Upper lobe of right lung (tissue), 1 donor: ENCODE measurements at regions not wholly inside any gene's neighbourhood (a gene's known extent, or its start where the extent isn't known, plus 50 kb on each side); places are given as distances from the start of the nearest gene placed in this dataset.

Experiments used
- ATAC-seq: fragments of 200-7000 bp; cut with Tn5 transposase; one replicate; pipeline ENCODE4 v1.9.1; 2020; ENCODE audit warnings: mild to moderate bottlenecking, moderate library complexity
- DNase-seq: peaks from one replicate; pipeline ENCODE4 v3.0.0-alpha.2; 2020
- H3K27ac ChIP-seq: fragments of 200-600 bp; one replicate; pipeline ENCODE4 v1.8.0; 2022
- H3K27me3 ChIP-seq: fragments of 200-600 bp; one replicate; pipeline ENCODE4 v1.8.0; 2022; ENCODE audit warnings: mild to moderate bottlenecking
- H3K36me3 ChIP-seq: fragments of 200-600 bp; one replicate; pipeline ENCODE4 v1.8.0; 2022
- H3K4me1 ChIP-seq: fragments of 200-600 bp; one replicate; pipeline ENCODE4 v1.8.0; 2022
- H3K4me3 ChIP-seq: fragments of 200-600 bp; one replicate; pipeline ENCODE4 v1.8.0; 2022; ENCODE audit warnings: mild to moderate bottlenecking
- H3K9me3 ChIP-seq: fragments of 200-600 bp; one replicate; pipeline ENCODE4 v1.8.0; 2022
- CTCF ChIP-seq: fragments of 200-600 bp; IDR thresholded peaks from one replicate; pipeline ENCODE4 v1.8.0; 2022; ENCODE audit warnings: antibody characterized with exemption
- intact Hi-C: fragments of 100-400 bp; cut with DNase I; formaldehyde crosslinking; loops from one replicate; pipeline ENCODE4 v1.11.0; 2022
- donor health status: DM: no; HTN: yes; CAD: no; lungs with severe emphysema.

GRCh38 chr17:73909186-73909585 lies 264.9 kb upstream of the SDK2 start:
- no peak for TF ChIP-seq CTCF
- no peaks in the 10 kb centered on the region for H3K36me3 ChIP-seq
- DNase-seq = no peak
- no peak overlapping the region for H3K4me3 ChIP-seq
- no peak overlapping the region for H3K27ac ChIP-seq
- ATAC-seq = no peak
- H3K27me3 ChIP-seq = peaks cover 14% of the 10 kb centered on the region
- intact Hi-C loops = no loop called here
- no peaks in the 10 kb centered on the region for H3K9me3 ChIP-seq
- H3K4me1 ChIP-seq = no peaks in the 10 kb centered on the region

GRCh38 chr17:73910206-73910605 lies 266.0 kb upstream of the SDK2 start:
- intact Hi-C loops = no loop called here
- H3K27me3 ChIP-seq = peaks cover 11% of the 10 kb centered on the region
- no peak for ATAC-seq

GRCh38 chr17:73910821-73911515 lies 266.7 kb upstream of the SDK2 start:
- intact Hi-C loops = no loop called here
- Histone ChIP-seq H3K4me1 (no peaks in the 10 kb centered on the region), H3K4me3 (no peak overlapping the region), H3K9me3 (no peaks in the 10 kb centered on the region), H3K27ac (no peak overlapping the region), H3K36me3 (no peaks in the 10 kb centered on the region), H3K27me3 (peaks cover 11% of the 10 kb centered on the region)
- TF ChIP-seq CTCF = no peak
- DNase-seq (no peak), ATAC-seq (no peak)

More at GRCh38 chr17:73910206-73910605, 266.0 kb upstream of the SDK2 start:
- Histone ChIP-seq H3K4me3 (no peak overlapping the region), H3K9me3 (no peaks in the 10 kb centered on the region), H3K4me1 (no peaks in the 10 kb centered on the region), H3K27ac (no peak overlapping the region), H3K36me3 (no peaks in the 10 kb centered on the region)
- no peak for DNase-seq
- no peak for TF ChIP-seq CTCF

GRCh38 chr17:73911726-73912372 lies 267.6 kb upstream of the SDK2 start:
- no peak for ATAC-seq
- H3K9me3 ChIP-seq = no peaks in the 10 kb centered on the region
- H3K27me3 ChIP-seq = peaks cover 6% of the 10 kb centered on the region
- intact Hi-C loops = no loop called here
- no peak for DNase-seq
- no peak overlapping the region for H3K27ac ChIP-seq
- H3K36me3 ChIP-seq = no peaks in the 10 kb centered on the region
- TF ChIP-seq CTCF = no peak
- H3K4me1 ChIP-seq = no peaks in the 10 kb centered on the region
- H3K4me3 ChIP-seq = no peak overlapping the region

- ATAC-seq = no peak
- no peaks in the 10 kb centered on the region for H3K9me3 ChIP-seq
- no peaks in the 10 kb centered on the region for H3K4me1 ChIP-seq
- no peak for DNase-seq
- no peak overlapping the region for H3K4me3 ChIP-seq
- TF ChIP-seq CTCF = no peak
- H3K36me3 ChIP-seq = no peaks in the 10 kb centered on the region
- intact Hi-C loops = no loop called here
- H3K27me3 ChIP-seq = peaks cover 4% of the 10 kb centered on the region
- H3K27ac ChIP-seq = no peak overlapping the region
Measured at GRCh38 chr17:73912373-73912746, 268.1 kb upstream of the SDK2 start.
